Nephron (organoid): ENCODE measurements at regions not wholly inside any gene's neighbourhood (a gene's known extent, or its start where the extent isn't known, plus 50 kb on each side); places are given as distances from the start of the nearest gene placed in this dataset.

Experiments
- H3K27ac Mint-ChIP-seq, 3 experiments: 2 replicates each; pipeline ENCODE4 v1.8.0; 2020; ENCODE audit warnings: mixed read lengths in 3 of 3, mild to moderate bottlenecking in 2 of 3, moderate library complexity in 1 of 3
- H3K27me3 Mint-ChIP-seq: 2 replicates; pipeline ENCODE4 v1.8.0; 2021; ENCODE audit warnings: low read depth, mild to moderate bottlenecking, moderate library complexity, mixed read lengths
- H3K36me3 Mint-ChIP-seq: 2 replicates; pipeline ENCODE4 v1.8.0; 2020; ENCODE audit warnings: low read depth, mixed read lengths
- H3K4me1 Mint-ChIP-seq: 2 replicates; pipeline ENCODE4 v1.8.0; 2020; ENCODE audit warnings: mixed read lengths
- H3K4me3 Mint-ChIP-seq, 3 experiments: 2 replicates each; pipeline ENCODE4 v1.8.0; 2020; ENCODE audit warnings: mild to moderate bottlenecking in 3 of 3, mixed read lengths in 3 of 3, moderate library complexity in 2 of 3
- H3K9me3 Mint-ChIP-seq: 2 replicates; pipeline ENCODE4 v1.8.0; 2020; ENCODE audit warnings: mixed read lengths
- TF ChIP-seq, protein P1 (sequence below), 3 experiments: fragments of 200-600 bp; sonication (generic); IDR thresholded peaks; one replicate each; pipeline ENCODE4 v1.5.0; 2021; ENCODE audit warnings: antibody characterized with exemption in 3 of 3; ENCODE audit not compliant: unreplicated experiment in 3 of 3

GRCh38 chrX:16416588-16416987, 233.4 kb upstream of the S100G start:
- Mint-ChIP-seq H3K36me3 (no peaks in the 10 kb centered on the region), H3K4me1 (no peaks in the 10 kb centered on the region), H3K27ac (no peak overlapping the region), H3K27me3 (no peaks in the 10 kb centered on the region), H3K4me3 (no peak overlapping the region), H3K9me3 (no peaks in the 10 kb centered on the region)
- TF ChIP-seq, protein P1, sequence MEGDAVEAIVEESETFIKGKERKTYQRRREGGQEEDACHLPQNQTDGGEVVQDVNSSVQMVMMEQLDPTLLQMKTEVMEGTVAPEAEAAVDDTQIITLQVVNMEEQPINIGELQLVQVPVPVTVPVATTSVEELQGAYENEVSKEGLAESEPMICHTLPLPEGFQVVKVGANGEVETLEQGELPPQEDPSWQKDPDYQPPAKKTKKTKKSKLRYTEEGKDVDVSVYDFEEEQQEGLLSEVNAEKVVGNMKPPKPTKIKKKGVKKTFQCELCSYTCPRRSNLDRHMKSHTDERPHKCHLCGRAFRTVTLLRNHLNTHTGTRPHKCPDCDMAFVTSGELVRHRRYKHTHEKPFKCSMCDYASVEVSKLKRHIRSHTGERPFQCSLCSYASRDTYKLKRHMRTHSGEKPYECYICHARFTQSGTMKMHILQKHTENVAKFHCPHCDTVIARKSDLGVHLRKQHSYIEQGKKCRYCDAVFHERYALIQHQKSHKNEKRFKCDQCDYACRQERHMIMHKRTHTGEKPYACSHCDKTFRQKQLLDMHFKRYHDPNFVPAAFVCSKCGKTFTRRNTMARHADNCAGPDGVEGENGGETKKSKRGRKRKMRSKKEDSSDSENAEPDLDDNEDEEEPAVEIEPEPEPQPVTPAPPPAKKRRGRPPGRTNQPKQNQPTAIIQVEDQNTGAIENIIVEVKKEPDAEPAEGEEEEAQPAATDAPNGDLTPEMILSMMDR (IDR thresholded peaks at IDR 0.05; ENCODE audit: unreplicated experiment in 3 of 3), result no peak

- Mint-ChIP-seq H3K9me3 (no peaks in the 10 kb centered on the region), H3K4me1 (no peaks in the 10 kb centered on the region), H3K27me3 (no peaks in the 10 kb centered on the region)
Measured at GRCh38 chrX:16418650-16419049, 231.3 kb upstream of the S100G start.

DNA sequence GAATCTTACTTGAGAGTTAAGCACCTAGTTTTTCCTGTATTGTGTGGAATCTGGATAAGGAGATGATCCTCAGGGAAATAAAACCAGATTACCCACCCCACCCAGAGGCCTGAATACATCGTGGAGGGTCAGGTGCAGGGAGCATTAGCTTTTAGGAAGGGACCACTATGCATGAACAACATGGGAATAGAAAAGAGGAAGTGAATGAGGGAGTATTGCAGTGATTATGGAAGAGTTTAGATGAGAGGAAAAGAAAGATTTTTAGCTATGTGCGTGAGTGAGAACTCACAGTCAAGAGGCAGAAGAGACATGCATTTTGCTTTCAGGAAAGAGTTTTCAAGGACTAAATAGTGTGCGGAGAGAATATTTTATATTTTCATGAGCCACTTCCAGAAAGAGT, 222.3 kb upstream of the S100G start:
- Mint-ChIP-seq H3K36me3 (no peaks in the 10 kb centered on the region), H3K4me3 (no peak overlapping the region), H3K27ac (no peak overlapping the region), H3K27me3 (peaks cover 3% of the 10 kb centered on the region), H3K9me3 (no peaks in the 10 kb centered on the region), H3K4me1 (no peaks in the 10 kb centered on the region)
- TF ChIP-seq, protein P1 (IDR thresholded peaks at IDR 0.05; ENCODE audit: unreplicated experiment in 3 of 3), result no peak

More at GRCh38 chrX:16418650-16419049, 231.3 kb upstream of the S100G start:
- no peak overlapping the region for H3K4me3 Mint-ChIP-seq
- H3K27ac Mint-ChIP-seq, result no peak overlapping the region
- TF ChIP-seq, protein P1 (IDR thresholded peaks at IDR 0.05; ENCODE audit: unreplicated experiment in 3 of 3), result no peak
- no peaks in the 10 kb centered on the region for H3K36me3 Mint-ChIP-seq

- TF ChIP-seq, protein P1 (IDR thresholded peaks at IDR 0.05; ENCODE audit: unreplicated experiment in 3 of 3), result no peak
Measured at GRCh38 chrX:16429406-16429805, 220.6 kb upstream of the S100G start.

GRCh38 chrX:16431266-16431665, 218.7 kb upstream of the S100G start:
- no peaks in the 10 kb centered on the region for H3K9me3 Mint-ChIP-seq
- no peaks in the 10 kb centered on the region for H3K4me1 Mint-ChIP-seq
- H3K4me3 Mint-ChIP-seq, result no peak overlapping the region
- no peak overlapping the region for H3K27ac Mint-ChIP-seq
- H3K36me3 Mint-ChIP-seq, result no peaks in the 10 kb centered on the region
- TF ChIP-seq, protein P1 (IDR thresholded peaks at IDR 0.05; ENCODE audit: unreplicated experiment in 3 of 3), result no peak
- H3K27me3 Mint-ChIP-seq, result peaks cover 3% of the 10 kb centered on the region

More at GRCh38 chrX:16429406-16429805, 220.6 kb upstream of the S100G start:
- no peaks in the 10 kb centered on the region for H3K9me3 Mint-ChIP-seq
- H3K4me1 Mint-ChIP-seq, result no peaks in the 10 kb centered on the region
- no peaks in the 10 kb centered on the region for H3K36me3 Mint-ChIP-seq
- peaks cover 3% of the 10 kb centered on the region for H3K27me3 Mint-ChIP-seq
- no peak overlapping the region for H3K4me3 Mint-ChIP-seq
- no peak overlapping the region for H3K27ac Mint-ChIP-seq

GRCh38 chrX:16433021-16433420, 216.9 kb upstream of the S100G start:
- H3K36me3 Mint-ChIP-seq, result no peaks in the 10 kb centered on the region
- TF ChIP-seq, protein P1 (IDR thresholded peaks at IDR 0.05; ENCODE audit: unreplicated experiment in 3 of 3), result no peak
- peaks cover 3% of the 10 kb centered on the region for H3K4me1 Mint-ChIP-seq
- no peaks in the 10 kb centered on the region for H3K27me3 Mint-ChIP-seq
- H3K27ac Mint-ChIP-seq, result no peak overlapping the region
- no peak overlapping the region for H3K4me3 Mint-ChIP-seq
- H3K9me3 Mint-ChIP-seq, result no peaks in the 10 kb centered on the region
